ENCODE measurements at regions not wholly inside any gene's neighbourhood (a gene's known extent, or its start where the extent isn't known, plus 50 kb on each side); places are given as distances from the start of the nearest gene placed in this dataset.

GRCh38 chr11:133784359-133784758 lies 61.0 kb downstream of the SPATA19 start:
- Histone ChIP-seq H3K9me3 (ENCODE audit: control insufficient read depth, low read depth, low read length) (no peaks in the 10 kb centered on the region), H4K91ac (ENCODE audit: insufficient read length, low read depth, low read length) (no peak overlapping the region), H3K9ac (ENCODE audit: extremely low read depth, insufficient read length, low read length) (no peak overlapping the region), H4K8ac (replicated peaks; ENCODE audit: insufficient read length, low read depth, low read length) (no peak overlapping the region), H3K56ac (ENCODE audit: insufficient read length, low read depth, low read length) (no peak overlapping the region), H2BK120ac (ENCODE audit: low read depth, low read length, poor library complexity, severe bottlenecking) (no peak overlapping the region), H2AK5ac (ENCODE audit: insufficient read length, low read length) (no peak overlapping the region), H3K23me2 (ENCODE audit: insufficient read length, low read depth, low read length, poor library complexity, severe bottlenecking) (peaks cover 6% of the 10 kb centered on the region), H3K79me1 (ENCODE audit: insufficient read depth, low read depth, low read length, poor library complexity, severe bottlenecking) (no peaks in the 10 kb centered on the region), H4K5ac (ENCODE audit: insufficient read length, low read depth, low read length) (no peak overlapping the region), H3K18ac (ENCODE audit: insufficient read length, low read depth, low read length) (no peak overlapping the region), H3K27me3 (ENCODE audit: insufficient read depth, low read length) (no peaks in the 10 kb centered on the region), H3K79me2 (ENCODE audit: insufficient read depth, low read length) (no peaks in the 10 kb centered on the region), H3K4me2 (ENCODE audit: insufficient read depth, insufficient read length, low read length) (no peak overlapping the region), H2BK5ac (ENCODE audit: insufficient read length, low read length) (no peak overlapping the region), H2BK20ac (ENCODE audit: low read depth, low read length, poor library complexity, severe bottlenecking) (no peak overlapping the region), H4K20me1 (ENCODE audit: control insufficient read depth, insufficient read depth, insufficient read length) (no peaks in the 10 kb centered on the region), H3T11ph (ENCODE audit: low read length) (no peak overlapping the region), H3K14ac (ENCODE audit: insufficient read depth, low read length) (no peak overlapping the region), H3K27ac (ENCODE audit: insufficient read length, low read depth, low read length) (no peak overlapping the region), H3K23ac (ENCODE audit: insufficient read length, low read depth, low read length) (no peak overlapping the region), H3K4ac (ENCODE audit: low read depth, low read length) (no peak overlapping the region), H3K4me1 (ENCODE audit: insufficient read depth, low read length) (no peaks in the 10 kb centered on the region), H2BK12ac (ENCODE audit: insufficient read length, low read depth, low read length) (no peak overlapping the region), H2AFZ (ENCODE audit: low read length) (no peak overlapping the region), H2BK15ac (ENCODE audit: low read depth, low read length) (no peak overlapping the region)
- peaks cover 30% of the 10 kb centered on the region for H3K27me3 Mint-ChIP-seq (ENCODE audit: low read depth)
- no peaks in the 10 kb centered on the region; a peak in 3 of 7 replicates for H3K36me3 Mint-ChIP-seq (ENCODE audit: insufficient read depth in 1 of 3, low read depth in 3 of 3)
- no peak overlapping the region for H3K4me3 Mint-ChIP-seq
- TF ChIP-seq, protein P1, sequence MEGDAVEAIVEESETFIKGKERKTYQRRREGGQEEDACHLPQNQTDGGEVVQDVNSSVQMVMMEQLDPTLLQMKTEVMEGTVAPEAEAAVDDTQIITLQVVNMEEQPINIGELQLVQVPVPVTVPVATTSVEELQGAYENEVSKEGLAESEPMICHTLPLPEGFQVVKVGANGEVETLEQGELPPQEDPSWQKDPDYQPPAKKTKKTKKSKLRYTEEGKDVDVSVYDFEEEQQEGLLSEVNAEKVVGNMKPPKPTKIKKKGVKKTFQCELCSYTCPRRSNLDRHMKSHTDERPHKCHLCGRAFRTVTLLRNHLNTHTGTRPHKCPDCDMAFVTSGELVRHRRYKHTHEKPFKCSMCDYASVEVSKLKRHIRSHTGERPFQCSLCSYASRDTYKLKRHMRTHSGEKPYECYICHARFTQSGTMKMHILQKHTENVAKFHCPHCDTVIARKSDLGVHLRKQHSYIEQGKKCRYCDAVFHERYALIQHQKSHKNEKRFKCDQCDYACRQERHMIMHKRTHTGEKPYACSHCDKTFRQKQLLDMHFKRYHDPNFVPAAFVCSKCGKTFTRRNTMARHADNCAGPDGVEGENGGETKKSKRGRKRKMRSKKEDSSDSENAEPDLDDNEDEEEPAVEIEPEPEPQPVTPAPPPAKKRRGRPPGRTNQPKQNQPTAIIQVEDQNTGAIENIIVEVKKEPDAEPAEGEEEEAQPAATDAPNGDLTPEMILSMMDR (conservative IDR thresholded peaks at IDR 0.05): no peak
- H3K4me1 Mint-ChIP-seq: peaks cover 3 to 7% of the 10 kb centered on the region in 2 experiments
- DNase-seq: no peak
- no CpG with 5 or more reads among the region's 6 CpGs for WGBS (ENCODE audit: extremely low coverage, insufficient read length, low lambda C conversion rate)
- peaks cover 7 to 9% of the 10 kb centered on the region in 2 experiments; a peak in 4 of 5 replicates for H3K9me3 Mint-ChIP-seq
- no peak overlapping the region for H3K27ac Mint-ChIP-seq

Measured in H9 (cell line).